Peyer's patch (tissue), 4 donors: ENCODE measurements at regions not wholly inside any gene's neighbourhood (a gene's known extent, or its start where the extent isn't known, plus 50 kb on each side); places are given as distances from the start of the nearest gene placed in this dataset.

Experiments used
- POLR2A ChIP-seq, 2 donors: fragments of 450-650 bp; IDR thresholded peaks; one replicate each; pipeline ENCODE4 v1.5.1; 2017; ENCODE audit warnings: antibody characterized with exemption in 2 of 2, mild to moderate bottlenecking in 2 of 2, moderate library complexity in 2 of 2
- TF ChIP-seq, protein P1 (sequence below), 6 experiments: fragments of 450-650 bp in 4 of 6; fragments of 200-600 bp in 2 of 6; sonication (generic) in 1 of 6; IDR thresholded peaks; one replicate each; pipeline ENCODE4 v1.5.1; 2017 to 2019; ENCODE audit warnings: antibody characterized with exemption in 6 of 6, mild to moderate bottlenecking in 3 of 6, moderate library complexity in 1 of 6

- TF ChIP-seq, protein P1, sequence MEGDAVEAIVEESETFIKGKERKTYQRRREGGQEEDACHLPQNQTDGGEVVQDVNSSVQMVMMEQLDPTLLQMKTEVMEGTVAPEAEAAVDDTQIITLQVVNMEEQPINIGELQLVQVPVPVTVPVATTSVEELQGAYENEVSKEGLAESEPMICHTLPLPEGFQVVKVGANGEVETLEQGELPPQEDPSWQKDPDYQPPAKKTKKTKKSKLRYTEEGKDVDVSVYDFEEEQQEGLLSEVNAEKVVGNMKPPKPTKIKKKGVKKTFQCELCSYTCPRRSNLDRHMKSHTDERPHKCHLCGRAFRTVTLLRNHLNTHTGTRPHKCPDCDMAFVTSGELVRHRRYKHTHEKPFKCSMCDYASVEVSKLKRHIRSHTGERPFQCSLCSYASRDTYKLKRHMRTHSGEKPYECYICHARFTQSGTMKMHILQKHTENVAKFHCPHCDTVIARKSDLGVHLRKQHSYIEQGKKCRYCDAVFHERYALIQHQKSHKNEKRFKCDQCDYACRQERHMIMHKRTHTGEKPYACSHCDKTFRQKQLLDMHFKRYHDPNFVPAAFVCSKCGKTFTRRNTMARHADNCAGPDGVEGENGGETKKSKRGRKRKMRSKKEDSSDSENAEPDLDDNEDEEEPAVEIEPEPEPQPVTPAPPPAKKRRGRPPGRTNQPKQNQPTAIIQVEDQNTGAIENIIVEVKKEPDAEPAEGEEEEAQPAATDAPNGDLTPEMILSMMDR (IDR thresholded peaks at IDR 0.05): no peak
- TF ChIP-seq POLR2A (IDR thresholded peaks at IDR 0.05): no peak
Observed at GRCh38 chr2:7969756-7970515, 711.9 kb upstream of the ID2 start.
